K562 (cell line): ENCODE measurements at regions not wholly inside any gene's neighbourhood (a gene's known extent, or its start where the extent isn't known, plus 50 kb on each side); places are given as distances from the start of the nearest gene placed in this dataset.

Source experiments
- ATAC-seq: fragments of 200-7000 bp; cut with Tn5 transposase; 3 replicates; pipeline ENCODE4 v1.9.1; 2020; ENCODE audit warnings: moderate library complexity
- BruUV-seq: library from RNA; stranded (reverse); fragments of 400-500 nt; replicated peaks from 2 replicates; lab custom pipeline; 2021; lab: Mats Ljungman, UMichigan
- CTCF ChIA-PET: fragments of 300-600 bp; formaldehyde crosslinking; extraction: SDS; loops from one replicate; lab custom pipeline; 2021; ENCODE audit warnings: low intra/inter-chr PET ratio; lab: Yijun Ruan, JAX
- POLR2A ChIA-PET: fragments of 300-600, 350-650 bp; sonication (Branson Sonifier 250); formaldehyde crosslinking; extraction: SDS; loops from one replicate; lab custom pipeline; 2021; ENCODE audit warnings: antibody characterized with exemption, inconsistent platforms; lab: Yijun Ruan, JAX
- DNase-seq, 4 experiments: peaks; one replicate each; pipeline versions ENCODE4 v3.0.0 to v3.0.0-alpha.2; 2011 to 2018; ENCODE audit warnings: low spot score in 3 of 4, mixed read lengths in 3 of 4; ENCODE audit errors: extremely low read depth in 1 of 4
- FAIRE-seq: peaks from 2 replicates; lab custom pipeline; 2011; peaks lifted over from hg19 to GRCh38; lab: Jason Lieb, UNC
- H2AFZ ChIP-seq: 2 replicates; pipeline ENCODE4 v1.6.0; 2011; ENCODE audit warnings: low read depth, low read length, control low read depth, inconsistent platforms
- H3K27ac ChIP-seq: fragments of 200-600 bp; 3 replicates; pipeline ENCODE4 v1.8.0; 2011; ENCODE audit warnings: low read depth, mild to moderate bottlenecking, control low read depth, inconsistent platforms, low read length, moderate library complexity, mixed read lengths; ENCODE audit errors: extremely low read depth
- H3K27me3 ChIP-seq, 2 experiments: fragments of 300-600 bp in 1 of 2; 2 replicates in 1 of 2; 3 replicates in 1 of 2; pipeline versions ENCODE4 v1.6.0 to v1.8.0; 2011; ENCODE audit warnings: inconsistent platforms in 2 of 2, low read length in 2 of 2, mild to moderate bottlenecking in 1 of 2, mixed read lengths in 1 of 2, moderate library complexity in 1 of 2; ENCODE audit not compliant: control insufficient read depth in 2 of 2, insufficient read depth in 2 of 2
- H3K36me3 ChIP-seq: fragments of 300-600 bp; 3 replicates; pipeline ENCODE4 v1.8.0; 2011; ENCODE audit warnings: mild to moderate bottlenecking, low read length, inconsistent platforms; ENCODE audit not compliant: control insufficient read depth, insufficient read depth
- H3K4me1 ChIP-seq, 2 experiments: fragments of 200-600 bp in 1 of 2; replicated peaks in 1 of 2; 2 replicates in 1 of 2; 3 replicates in 1 of 2; pipeline versions ENCODE4 v1.5.1 to v1.8.0; 2011; ENCODE audit warnings: inconsistent platforms in 2 of 2, low read length in 2 of 2, mild to moderate bottlenecking in 1 of 2, mixed read lengths in 1 of 2, moderate library complexity in 1 of 2; ENCODE audit not compliant: control insufficient read depth in 2 of 2, insufficient read depth in 2 of 2
- H3K4me2 ChIP-seq: 2 replicates; pipeline ENCODE4 v1.6.1; 2011; ENCODE audit warnings: low read length, control low read depth, inconsistent platforms, mixed read lengths; ENCODE audit not compliant: insufficient read depth
- H3K4me3 ChIP-seq: fragments of 200-600 bp; sonication (generic), shearing (Covaris generic); 2 replicates; pipeline ENCODE4 v1.5.1; 2016; ENCODE audit warnings: control low read depth, inconsistent platforms
- H3K79me2 ChIP-seq: fragments of 200-600 bp; 3 replicates; pipeline ENCODE4 v1.8.0; 2011; ENCODE audit warnings: low read length, inconsistent platforms; ENCODE audit not compliant: control insufficient read depth, insufficient read depth
- H3K9ac ChIP-seq, 2 experiments: 2 replicates each; pipeline versions ENCODE4 v1.6.0 to v1.6.1; 2011; ENCODE audit warnings: low read depth in 2 of 2, low read length in 2 of 2, control low read depth in 1 of 2, inconsistent platforms in 1 of 2, mild to moderate bottlenecking in 1 of 2, mixed read lengths in 1 of 2; ENCODE audit not compliant: insufficient read depth in 1 of 2
- H3K9me1 ChIP-seq: one replicate; pipeline ENCODE4 v1.6.0; 2011; ENCODE audit warnings: inconsistent platforms, mild to moderate bottlenecking, low read length, moderate library complexity; ENCODE audit not compliant: control insufficient read depth, insufficient read depth
- H3K9me3 ChIP-seq: replicated peaks from 2 replicates; pipeline ENCODE4 v1.5.1; 2011; ENCODE audit warnings: low read depth, low read length, inconsistent platforms; ENCODE audit not compliant: control insufficient read depth, insufficient read depth
- H4K20me1 ChIP-seq: replicated peaks from 2 replicates; pipeline ENCODE4 v1.6.1; 2011; ENCODE audit warnings: low read length, inconsistent platforms, mixed read lengths; ENCODE audit not compliant: control insufficient read depth, insufficient read depth
- CBX5 ChIP-seq: IDR thresholded peaks from 2 replicates; pipeline ENCODE4 v1.6.1; 2014; ENCODE audit warnings: low read depth, borderline replicate concordance
- ESRRB ChIP-seq: fragments of 250-450 bp; sonication (Bioruptor Pico); IDR thresholded peaks from 2 replicates; pipeline ENCODE4 v1.5.0; 2020; ENCODE audit warnings: mild to moderate bottlenecking, moderate library complexity, borderline replicate concordance
- FUS ChIP-seq: fragments of 200-400 bp; formaldehyde crosslinking; optimal IDR thresholded peaks from 2 replicates; pipeline ENCODE3; 2017; ENCODE audit warnings: low read depth, low read length
- GABPB1 ChIP-seq: sonication (generic); formaldehyde crosslinking; IDR thresholded peaks from 2 replicates; pipeline ENCODE4 v1.8.0; 2022; ENCODE audit warnings: mild to moderate bottlenecking, missing genetic modification reagents
- HLTF ChIP-seq: fragments of 450-650 bp; IDR thresholded peaks from 2 replicates; pipeline ENCODE4 v1.6.1; 2016
- MXD1 ChIP-seq: fragments of 250-450 bp; sonication (Bioruptor Pico); IDR thresholded peaks from 2 replicates; pipeline ENCODE4 v1.8.0; 2021; ENCODE audit warnings: borderline replicate concordance, mild to moderate bottlenecking, moderate library complexity; ENCODE audit not compliant: poor library complexity, severe bottlenecking
- NFIC ChIP-seq: fragments of 450-650 bp; IDR thresholded peaks from 2 replicates; pipeline ENCODE4 v1.6.1; 2017; ENCODE audit warnings: mild to moderate bottlenecking, inconsistent platforms
- SIN3A ChIP-seq, 2 experiments: fragments of 150-350 bp in 1 of 2; IDR thresholded peaks; 2 replicates each; pipeline ENCODE4 v1.6.1; 2011 to 2016; ENCODE audit warnings: borderline replicate concordance in 2 of 2, low read depth in 2 of 2, low read length in 2 of 2, mild to moderate bottlenecking in 2 of 2, moderate library complexity in 2 of 2; ENCODE audit not compliant: control insufficient read depth in 1 of 2
- TBP ChIP-seq: optimal IDR thresholded peaks from 2 replicates; pipeline ENCODE3; 2011; ENCODE audit warnings: low read depth, low read length, improper control_type of control experiment
- TCF3 ChIP-seq: sonication (generic); formaldehyde crosslinking; IDR thresholded peaks from 2 replicates; pipeline ENCODE4 v1.4.0; 2020; ENCODE audit warnings: mild to moderate bottlenecking, missing genetic modification reagents
- TCF7L2 ChIP-seq: fragments of 150-350 bp; IDR thresholded peaks from 2 replicates; pipeline ENCODE4 v1.6.1; 2016; ENCODE audit warnings: low read depth, mild to moderate bottlenecking, low read length, moderate library complexity
- ZNF316 ChIP-seq: fragments of 450-650 bp; IDR thresholded peaks from 2 replicates; pipeline ENCODE4 v1.6.1; 2016
- ZNF347 ChIP-seq: fragments of 450-650 bp; formaldehyde crosslinking; IDR thresholded peaks from 2 replicates; pipeline ENCODE4 v1.4.0; 2020; ENCODE audit warnings: low read depth, mild to moderate bottlenecking, moderate library complexity
- ZNF436 ChIP-seq: fragments of 250-450, 450-650 bp; sonication (Bioruptor Pico); formaldehyde crosslinking; IDR thresholded peaks from 2 replicates; pipeline ENCODE4 v1.7.0; 2020; ENCODE audit warnings: mild to moderate bottlenecking
- ZNF695 ChIP-seq: fragments of 450-650 bp; formaldehyde crosslinking; IDR thresholded peaks from 2 replicates; pipeline ENCODE4 v1.4.0; 2020; ENCODE audit warnings: mild to moderate bottlenecking, moderate library complexity
- ZNF780A ChIP-seq: fragments of 250-450 bp; sonication (Bioruptor Pico); IDR thresholded peaks from 2 replicates; pipeline ENCODE4 v1.5.0; 2021; ENCODE audit warnings: mild to moderate bottlenecking
- WGBS: fragments of 100-300 bp; shearing (Covaris generic); methylation state at CpG from one replicate; pipeline ENCODE4 v1.1.6; 2016; ENCODE audit warnings: low coverage, mixed read lengths; ENCODE audit not compliant: insufficient coverage; ENCODE audit errors: missing lambda C conversion rate; 5-methylcytosine and 5-hydroxymethylcytosine counted together
- in situ Hi-C: fragments of 300-500 bp; cut with MboI; formaldehyde crosslinking; loops from 4 replicates; pipeline ENCODE4 v1.15.0; 2018; ENCODE audit warnings: inconsistent platforms, mixed read lengths
- intact Hi-C: fragments of 100-400 bp; cut with micrococcal nuclease; formaldehyde crosslinking; loops from 2 replicates; pipeline ENCODE4 v1.14.2; 2022
- TF ChIP-seq, protein P1 (sequence below), 2 experiments: fragments of 450-650 bp in 1 of 2; sonication (generic) in 1 of 2; formaldehyde crosslinking in 1 of 2; IDR thresholded peaks in 1 of 2; conservative IDR thresholded peaks in 1 of 2; 2 replicates each; pipeline versions ENCODE4 v1.6.1 to v1.8.1; 2016 to 2023; ENCODE audit warnings: mild to moderate bottlenecking in 2 of 2, moderate library complexity in 2 of 2, inconsistent platforms in 1 of 2, missing genetic modification reagents in 1 of 2

DNA sequence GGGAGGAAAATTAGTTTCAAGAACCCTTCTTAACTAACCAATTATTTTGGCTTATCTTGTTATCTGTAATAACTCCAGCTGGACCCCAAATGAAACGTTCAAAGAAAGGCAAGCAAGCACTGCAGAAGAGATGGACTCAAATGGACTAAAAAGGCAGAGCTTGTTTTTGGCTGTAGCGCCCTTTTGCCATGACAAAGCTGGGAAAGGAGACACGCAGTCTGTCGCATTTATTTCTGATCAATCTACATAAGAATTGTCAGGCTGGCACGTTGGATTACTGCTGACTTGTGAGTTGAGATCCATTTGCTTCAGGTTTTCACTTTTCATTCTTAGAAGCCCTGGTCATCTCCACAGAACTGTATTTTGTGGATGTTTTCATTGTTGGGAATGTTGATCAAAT lies 402.9 kb downstream of the TMEM182 start:
- TF ChIP-seq CBX5 = no peak
- ATAC-seq (no peak), DNase-seq (no peak), FAIRE-seq (no peak)
- Histone ChIP-seq H3K4me2 (no peak overlapping the region), H4K20me1 (no peaks in the 10 kb centered on the region), H2AFZ (no peak overlapping the region), H3K27me3 (no peaks in the 10 kb centered on the region; a peak in 1 of 5 replicates), H3K27ac (no peak overlapping the region), H3K4me1 (no peaks in the 10 kb centered on the region), H3K79me2 (no peaks in the 10 kb centered on the region), H3K9me3 (no peaks in the 10 kb centered on the region), H3K36me3 (no peaks in the 10 kb centered on the region), H3K9ac (no peak overlapping the region), H3K9me1 (no peaks in the 10 kb centered on the region), H3K4me3 (no peak overlapping the region)
- POLR2A ChIA-PET = no interaction called here
- CTCF ChIA-PET = no interaction called here
- in situ Hi-C loops (no loop called here), intact Hi-C loops (loop anchor here (5.0 to 10.0 kb wide), 2 partner anchors 1248 to 1780 kb away; no protein-coding TSS in a partner anchor)
- WGBS = 2% methylated on average over 4 of the region's 5 CpGs
- no TSS peak for BruUV-seq

DNA sequence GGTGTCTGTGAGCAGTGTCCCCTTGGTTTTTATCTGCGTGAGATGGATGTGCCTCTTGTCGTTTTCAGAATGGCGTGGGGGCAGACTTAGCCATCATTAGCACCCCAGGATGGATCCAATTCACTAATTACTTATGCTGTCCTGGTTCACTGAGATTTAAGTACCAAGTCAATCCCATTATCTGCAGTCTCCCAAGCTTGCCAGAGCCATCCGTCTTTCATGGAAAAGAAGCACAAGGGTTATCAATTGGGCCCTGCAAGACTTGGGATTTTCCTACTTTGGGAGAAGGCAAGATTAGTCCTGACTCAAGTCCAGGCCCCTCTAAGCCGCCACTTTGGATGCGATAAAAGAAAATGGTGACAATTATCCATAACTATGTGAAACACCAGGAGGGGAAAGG lies 404.0 kb downstream of the TMEM182 start:
- 0% methylated on average over 6 of the region's 6 CpGs for WGBS
- CTCF ChIA-PET = no interaction called here
- Histone ChIP-seq H3K4me3 (no peak overlapping the region), H3K9me1 (no peaks in the 10 kb centered on the region), H3K36me3 (no peaks in the 10 kb centered on the region), H3K4me2 (no peak overlapping the region), H3K9ac (no peak overlapping the region), H3K27ac (no peak overlapping the region), H3K79me2 (no peaks in the 10 kb centered on the region), H3K9me3 (no peaks in the 10 kb centered on the region), H2AFZ (no peak overlapping the region), H4K20me1 (no peaks in the 10 kb centered on the region), H3K4me1 (no peaks in the 10 kb centered on the region), H3K27me3 (no peaks in the 10 kb centered on the region; a peak in 1 of 5 replicates)
- in situ Hi-C loops (no loop called here), intact Hi-C loops (loop anchor here (10.0 kb wide), 1 partner anchor 1779 kb away; no protein-coding TSS in a partner anchor)
- POLR2A ChIA-PET = no interaction called here
- BruUV-seq = no TSS peak
- no peak for ATAC-seq
- DNase-seq = no peak
- no peak for FAIRE-seq
- TF ChIP-seq ZNF347 (CRISPR knock-in tag) (no peak), TBP (no peak), GABPB1 (CRISPR knock-in tag) (no peak), NFIC (no peak), ZNF316 (no peak), FUS (no peak), SIN3A (IDR thresholded peaks at IDR 0.05; ENCODE audit: borderline replicate concordance in 2 of 2, control insufficient read depth in 1 of 2, low read depth in 2 of 2, low read length in 2 of 2) (no peak), HLTF (no peak), ZNF780A (CRISPR knock-in tag) (no peak), TCF3 (CRISPR knock-in tag) (no peak), ZNF436 (CRISPR knock-in tag) (no peak), ESRRB (CRISPR knock-in tag) (no peak), MXD1 (CRISPR knock-in tag) (no peak), TCF7L2 (no peak), ZNF695 (CRISPR knock-in tag) (no peak)
- TF ChIP-seq, protein P1, sequence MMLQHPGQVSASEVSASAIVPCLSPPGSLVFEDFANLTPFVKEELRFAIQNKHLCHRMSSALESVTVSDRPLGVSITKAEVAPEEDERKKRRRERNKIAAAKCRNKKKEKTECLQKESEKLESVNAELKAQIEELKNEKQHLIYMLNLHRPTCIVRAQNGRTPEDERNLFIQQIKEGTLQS (IDR thresholded peaks at IDR 0.05) = no peak
- TF ChIP-seq, protein P1 (CRISPR knock-in tag; conservative IDR thresholded peaks at IDR 0.05) = no peak
